GM19455 (cell line): ENCODE measurements at regions not wholly inside any gene's neighbourhood (a gene's known extent, or its start where the extent isn't known, plus 50 kb on each side); places are given as distances from the start of the nearest gene placed in this dataset.
"Not testable (repeated sequence)": the region's sequence is repeated elsewhere in the genome, so short reads cannot be mapped to it uniquely, and the experiment has no call there.

Experiments used
- ATAC-seq: cut with Tn5 transposase; IDR thresholded peaks from one replicate; pipeline ENCODE4 v1.9.1; 2021; ENCODE audit not compliant: unreplicated experiment

- ATAC-seq = no peak
These were observed 165.1 kb upstream of the AFDN start for GRCh38 chr6:167661552-167662044.

DNA sequence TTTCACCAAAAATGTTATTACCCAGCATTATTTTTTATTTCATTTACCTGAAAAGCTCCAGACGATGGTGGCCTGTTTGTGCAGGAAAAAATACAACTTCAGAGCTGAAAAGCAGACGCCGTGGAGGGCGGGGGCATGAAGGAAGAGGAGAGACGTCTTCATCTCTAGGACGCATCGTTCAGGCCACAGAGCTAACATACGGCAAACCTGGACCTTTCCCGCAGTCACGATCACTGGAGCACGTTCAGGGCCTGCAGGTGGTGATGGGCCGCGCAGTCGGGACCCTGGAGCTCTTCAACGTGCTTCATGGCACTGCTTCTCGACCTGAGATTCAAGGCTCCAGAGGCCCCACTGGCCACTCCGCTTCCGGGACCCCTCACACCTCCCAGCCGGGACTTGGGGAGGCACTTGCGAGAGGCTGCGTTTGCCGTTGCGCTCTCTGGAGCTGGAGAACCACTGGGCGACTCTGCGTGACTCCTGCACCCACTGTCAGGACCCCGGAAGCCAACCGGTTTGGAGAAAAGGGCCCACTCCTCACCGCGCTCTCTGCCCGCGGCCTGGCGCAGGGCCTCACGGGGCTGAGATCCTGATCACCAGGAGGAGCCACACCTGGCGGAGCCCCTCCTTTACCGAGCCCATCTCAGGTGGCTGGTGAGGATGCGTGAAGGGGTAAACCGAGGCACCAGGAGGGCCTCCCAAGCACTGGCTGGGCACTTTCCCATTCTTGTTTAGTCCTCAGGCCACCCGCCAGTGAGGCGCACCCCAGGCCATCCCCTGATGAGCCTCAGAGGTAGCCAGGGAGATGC is 164.4 kb upstream of the AFDN start:
- ATAC-seq = no peak

DNA sequence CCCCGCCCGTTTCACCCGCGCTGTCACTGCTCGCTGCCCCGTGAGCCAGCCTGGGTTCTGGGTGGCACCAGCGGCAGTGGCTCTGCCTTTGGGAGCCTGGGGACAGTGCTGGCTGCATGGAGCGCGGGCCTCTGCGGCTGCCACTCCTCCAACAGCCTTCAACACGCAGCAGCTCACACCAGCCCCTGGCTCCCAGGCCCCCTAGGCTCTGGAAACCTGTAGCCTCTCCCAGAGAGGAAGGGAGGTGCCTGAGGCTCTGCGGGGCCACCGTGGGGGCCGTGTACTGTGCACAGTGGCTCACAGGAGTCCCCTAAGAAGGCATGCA is 163.9 kb upstream of the AFDN start:
- no peak for ATAC-seq

DNA sequence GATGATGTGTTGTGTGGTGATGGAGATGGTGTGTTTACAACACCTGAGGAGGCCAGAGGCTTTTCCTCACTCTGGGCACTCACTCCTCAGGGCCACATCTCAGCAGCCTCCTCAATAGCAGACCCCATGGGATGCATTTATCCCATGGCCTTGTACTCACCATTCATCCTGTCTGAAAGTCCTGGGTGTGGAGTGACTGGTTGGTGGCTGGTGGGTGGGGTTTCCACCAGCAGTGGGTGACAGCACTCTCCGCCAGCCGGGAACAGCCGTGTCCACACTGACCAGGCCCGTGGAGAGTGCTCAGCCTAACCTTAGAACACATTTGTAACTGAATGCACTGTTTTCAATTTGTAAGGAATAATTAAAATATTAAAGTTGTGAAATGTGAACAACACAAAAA is 163.4 kb upstream of the AFDN start:
- ATAC-seq = no peak

- ATAC-seq = no peak
These were observed 162.8 kb upstream of the AFDN start for GRCh38 chr6:167663784-167664443.

GRCh38 chr6:167664678-167665660 is 161.7 kb upstream of the AFDN start:
- ATAC-seq = no peak

DNA sequence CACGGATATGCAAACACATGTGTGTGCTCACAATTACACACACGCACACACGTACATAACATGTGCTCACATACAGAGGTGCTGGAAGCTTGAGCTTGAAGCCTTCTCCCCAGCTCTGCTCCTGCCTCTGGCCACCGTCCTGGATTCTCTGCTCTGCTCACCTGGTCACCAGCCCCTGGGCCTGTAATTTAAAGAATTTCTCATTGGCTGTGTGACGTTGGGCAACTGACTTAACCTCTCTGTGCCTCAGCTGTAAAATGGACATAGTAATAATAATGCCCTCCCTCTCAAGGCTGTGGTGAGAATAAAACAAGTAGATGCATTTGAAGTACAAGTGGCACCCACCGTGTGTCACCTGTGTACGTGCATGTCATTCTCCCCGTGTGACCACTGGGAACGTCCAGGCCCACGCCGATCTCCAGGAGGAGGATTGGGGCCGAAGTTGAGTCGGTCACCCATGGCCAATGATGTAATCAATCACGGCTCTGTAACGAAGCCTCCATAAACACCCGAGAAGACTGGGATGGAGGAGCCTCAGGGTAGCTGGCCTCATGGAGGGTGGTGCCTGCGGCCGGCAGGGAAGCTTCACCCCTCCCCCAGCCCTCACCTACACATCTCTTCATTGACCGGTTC is 160.9 kb upstream of the AFDN start:
- ATAC-seq = no peak

- no peak for ATAC-seq
These were observed 160.0 kb upstream of the AFDN start for GRCh38 chr6:167666571-167667203.

GRCh38 chr6:167667204-167668018 is 159.3 kb upstream of the AFDN start:
- ATAC-seq = no peak

GRCh38 chr6:167668019-167668753 is 158.5 kb upstream of the AFDN start:
- ATAC-seq = no peak

GRCh38 chr6:167668754-167669552 is 157.8 kb upstream of the AFDN start:
- ATAC-seq = no peak

- ATAC-seq = no peak
These were observed 157.2 kb upstream of the AFDN start for GRCh38 chr6:167669553-167669849.

DNA sequence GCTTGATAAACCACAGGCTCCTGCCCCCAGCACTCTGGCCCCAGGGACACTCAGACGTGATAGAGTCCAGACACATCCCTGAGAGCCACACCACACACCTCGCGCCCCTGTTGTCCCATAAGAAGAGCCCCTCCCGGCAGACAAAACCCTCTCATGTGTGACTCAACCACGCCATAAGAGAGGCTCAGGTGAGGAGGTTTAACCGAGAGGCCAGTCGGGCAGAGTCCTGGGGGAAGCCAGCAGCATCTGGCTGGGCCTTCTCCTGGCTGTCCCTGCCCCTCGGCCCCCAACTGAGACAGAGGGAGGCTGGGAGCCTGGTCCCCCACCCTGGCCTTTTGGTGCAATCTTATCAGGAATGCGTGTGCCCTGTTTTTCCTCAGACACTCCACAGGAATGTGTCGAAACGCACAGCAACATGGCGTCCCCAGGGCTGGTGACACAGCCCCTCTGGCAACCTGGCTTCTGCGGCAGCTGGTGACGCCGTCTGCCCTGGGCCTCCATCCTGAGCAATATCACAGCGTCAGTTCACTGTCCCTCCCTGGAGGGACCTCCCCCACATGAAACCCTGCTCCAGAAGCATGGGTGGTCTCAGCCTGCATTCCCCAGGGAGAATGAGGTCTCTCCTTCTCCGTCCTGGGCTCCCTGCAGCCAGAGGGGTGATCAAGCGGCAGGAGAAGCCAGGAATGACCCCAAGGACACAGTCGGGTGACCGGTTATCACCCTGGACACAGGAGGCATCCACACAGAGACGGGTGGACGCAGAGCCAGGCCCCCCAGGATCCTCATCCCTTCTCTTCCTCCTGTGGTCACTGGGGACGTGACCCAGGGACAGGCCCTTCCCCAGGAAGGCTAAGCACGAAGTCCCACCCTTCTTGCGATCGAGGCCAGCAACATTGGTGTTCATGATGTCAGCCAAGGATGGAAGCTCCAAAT is 156.6 kb upstream of the AFDN start:
- ATAC-seq = no peak

DNA sequence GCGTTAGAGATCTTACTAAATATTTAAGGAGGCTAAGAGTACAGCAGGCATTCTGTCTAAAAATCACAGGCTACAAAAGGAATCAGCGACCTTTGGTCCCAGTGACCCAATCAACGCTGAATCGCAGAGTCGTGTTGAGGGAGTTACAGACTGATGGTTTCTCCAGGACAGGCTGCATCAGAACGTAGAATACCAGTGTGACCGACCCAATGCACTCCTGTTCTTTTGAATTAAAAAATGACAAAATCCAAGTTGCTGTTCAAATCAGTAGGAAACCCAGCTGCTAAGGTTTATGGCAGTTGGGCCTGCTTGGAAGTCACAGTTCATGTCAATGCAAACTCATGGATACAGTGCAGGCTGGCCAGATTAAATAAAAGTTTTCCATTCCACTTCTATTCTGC is 155.8 kb upstream of the AFDN start:
- ATAC-seq = no peak

GRCh38 chr6:167671379-167671976 is 155.2 kb upstream of the AFDN start:
- not testable (repeated sequence) for ATAC-seq

GRCh38 chr6:167671977-167672687 is 154.6 kb upstream of the AFDN start:
- no peak for ATAC-seq
